SK-N-SH treated with all-trans-retinoic acid at 6 μM for 48 hours (cell line): ENCODE measurements at regions not wholly inside any gene's neighbourhood (a gene's known extent, or its start where the extent isn't known, plus 50 kb on each side); places are given as distances from the start of the nearest gene placed in this dataset.

Source experiments
- CREB5 ChIP-seq: fragments of 250-450 bp; sonication (Bioruptor Pico); IDR thresholded peaks from 2 replicates; pipeline ENCODE4 v1.5.1; 2020; ENCODE audit warnings: low read depth, mild to moderate bottlenecking, moderate library complexity
- ZNF565 ChIP-seq: fragments of 450-650 bp; formaldehyde crosslinking; conservative IDR thresholded peaks from 2 replicates; pipeline ENCODE4 v1.5.0; 2020; ENCODE audit warnings: low read depth, mild to moderate bottlenecking, moderate library complexity

GRCh38 chr3:181940703-181941102 is 229.0 kb downstream of the SOX2 start:
- TF ChIP-seq CREB5 (CRISPR knock-in tag), result no peak
- no peak for TF ChIP-seq ZNF565 (CRISPR knock-in tag)
